H9 (cell line): ENCODE measurements at regions not wholly inside any gene's neighbourhood (a gene's known extent, or its start where the extent isn't known, plus 50 kb on each side); places are given as distances from the start of the nearest gene placed in this dataset.

Experiments used
- DNase-seq: peaks from one replicate; pipeline ENCODE4 v3.0.0-alpha.2; 2017
- H2AFZ ChIP-seq: one replicate; pipeline ENCODE4 v1.6.1; 2013; ENCODE audit warnings: mild to moderate bottlenecking, low read length, control low read depth, moderate library complexity
- H2AK5ac ChIP-seq: 2 replicates; pipeline ENCODE4 v1.6.1; 2013; ENCODE audit warnings: low read length, control low read depth, mixed read lengths; ENCODE audit not compliant: insufficient read length
- H2BK120ac ChIP-seq: one replicate; pipeline ENCODE4 v1.6.1; 2013; ENCODE audit warnings: low read depth, mild to moderate bottlenecking, low read length, control low read depth, inconsistent platforms; ENCODE audit not compliant: poor library complexity, severe bottlenecking
- H2BK12ac ChIP-seq: 2 replicates; pipeline ENCODE4 v1.6.1; 2013; ENCODE audit warnings: low read length, control low read depth, mixed read lengths, low read depth; ENCODE audit not compliant: insufficient read length
- H2BK15ac ChIP-seq: 2 replicates; pipeline ENCODE4 v1.6.1; 2013; ENCODE audit warnings: low read depth, low read length, control low read depth
- H2BK20ac ChIP-seq: one replicate; pipeline ENCODE4 v1.6.1; 2013; ENCODE audit warnings: low read depth, mild to moderate bottlenecking, low read length, control low read depth, inconsistent platforms; ENCODE audit not compliant: poor library complexity, severe bottlenecking
- H2BK5ac ChIP-seq: 2 replicates; pipeline ENCODE4 v1.6.1; 2013; ENCODE audit warnings: low read length, control low read depth, mixed read lengths; ENCODE audit not compliant: insufficient read length
- H3K14ac ChIP-seq: 2 replicates; pipeline ENCODE4 v1.6.1; 2013; ENCODE audit warnings: low read length, control low read depth; ENCODE audit not compliant: insufficient read depth
- H3K18ac ChIP-seq: 2 replicates; pipeline ENCODE4 v1.6.1; 2013; ENCODE audit warnings: low read depth, mild to moderate bottlenecking, mixed read lengths, low read length, control low read depth; ENCODE audit not compliant: insufficient read length
- H3K23ac ChIP-seq: 2 replicates; pipeline ENCODE4 v1.6.1; 2013; ENCODE audit warnings: low read length, control low read depth, mixed read lengths, low read depth; ENCODE audit not compliant: insufficient read length
- H3K23me2 ChIP-seq: 2 replicates; pipeline ENCODE4 v1.6.1; 2013; ENCODE audit warnings: low read depth, mild to moderate bottlenecking, mixed read lengths, low read length, control low read depth; ENCODE audit not compliant: insufficient read length, poor library complexity, severe bottlenecking
- H3K27ac ChIP-seq: 2 replicates; pipeline ENCODE4 v1.5.1; 2013; ENCODE audit warnings: low read length, control low read depth, mixed read lengths, low read depth; ENCODE audit not compliant: insufficient read length
- H3K27me3 ChIP-seq: 2 replicates; pipeline ENCODE4 v1.6.1; 2013; ENCODE audit warnings: low read length, control low read depth, inconsistent platforms; ENCODE audit not compliant: insufficient read depth
- H3K4ac ChIP-seq: 2 replicates; pipeline ENCODE4 v1.6.1; 2013; ENCODE audit warnings: low read depth, mild to moderate bottlenecking, control low read depth, inconsistent platforms, low read length, moderate library complexity
- H3K4me1 ChIP-seq: 2 replicates; pipeline ENCODE4 v1.6.1; 2013; ENCODE audit warnings: low read length, control low read depth, inconsistent platforms; ENCODE audit not compliant: insufficient read depth
- H3K4me2 ChIP-seq: 2 replicates; pipeline ENCODE4 v1.6.1; 2013; ENCODE audit warnings: low read length, control low read depth, mixed read lengths; ENCODE audit not compliant: insufficient read length, insufficient read depth
- H3K56ac ChIP-seq: 2 replicates; pipeline ENCODE4 v1.6.1; 2013; ENCODE audit warnings: low read depth, mild to moderate bottlenecking, mixed read lengths, low read length, control low read depth; ENCODE audit not compliant: insufficient read length
- H3K79me1 ChIP-seq: 2 replicates; pipeline ENCODE4 v1.6.1; 2013; ENCODE audit warnings: low read depth, mild to moderate bottlenecking, moderate library complexity, low read length, control low read depth, inconsistent platforms; ENCODE audit not compliant: insufficient read depth, poor library complexity, severe bottlenecking
- H3K79me2 ChIP-seq: 2 replicates; pipeline ENCODE4 v1.6.1; 2013; ENCODE audit warnings: low read length, control low read depth, inconsistent platforms; ENCODE audit not compliant: insufficient read depth
- H3K9ac ChIP-seq: 2 replicates; pipeline ENCODE4 v1.6.1; 2013; ENCODE audit warnings: low read length, control low read depth, mixed read lengths; ENCODE audit not compliant: insufficient read length; ENCODE audit errors: extremely low read depth
- H3K9me3 ChIP-seq: one replicate; pipeline ENCODE4 v1.6.1; 2013; ENCODE audit warnings: low read depth, low read length, inconsistent platforms; ENCODE audit not compliant: control insufficient read depth
- H3T11ph ChIP-seq: one replicate; pipeline ENCODE4 v1.6.1; 2013; ENCODE audit warnings: mild to moderate bottlenecking, low read length, control low read depth, inconsistent platforms
- H4K20me1 ChIP-seq: one replicate; pipeline ENCODE4 v1.6.1; 2013; ENCODE audit not compliant: control insufficient read depth, insufficient read length, insufficient read depth
- H4K5ac ChIP-seq: 2 replicates; pipeline ENCODE4 v1.6.1; 2013; ENCODE audit warnings: low read depth, mild to moderate bottlenecking, mixed read lengths, low read length, control low read depth; ENCODE audit not compliant: insufficient read length
- H4K8ac ChIP-seq: replicated peaks from 2 replicates; pipeline ENCODE4 v1.6.1; 2013; ENCODE audit warnings: low read length, control low read depth, mixed read lengths, low read depth; ENCODE audit not compliant: insufficient read length
- H4K91ac ChIP-seq: 2 replicates; pipeline ENCODE4 v1.6.1; 2013; ENCODE audit warnings: low read depth, mild to moderate bottlenecking, moderate library complexity, mixed read lengths, low read length, control low read depth; ENCODE audit not compliant: insufficient read length
- H3K27ac Mint-ChIP-seq, 3 experiments: 2 replicates in 2 of 3; 3 replicates in 1 of 3; pipeline ENCODE4 v1.8.0; 2020 to 2021; ENCODE audit warnings: mixed read lengths in 3 of 3, mild to moderate bottlenecking in 1 of 3, moderate library complexity in 1 of 3
- H3K27me3 Mint-ChIP-seq: 2 replicates; pipeline ENCODE4 v1.8.0; 2021; ENCODE audit warnings: low read depth, mild to moderate bottlenecking, moderate library complexity, mixed read lengths
- H3K36me3 Mint-ChIP-seq, 3 experiments: 2 replicates in 2 of 3; 3 replicates in 1 of 3; pipeline ENCODE4 v1.8.0; 2020 to 2021; ENCODE audit warnings: low read depth in 3 of 3, mixed read lengths in 3 of 3; ENCODE audit not compliant: insufficient read depth in 1 of 3
- H3K4me1 Mint-ChIP-seq, 2 experiments: 2 replicates each; pipeline ENCODE4 v1.8.0; 2020; ENCODE audit warnings: mixed read lengths in 2 of 2
- H3K4me3 Mint-ChIP-seq, 2 experiments: 2 replicates in 1 of 2; 3 replicates in 1 of 2; pipeline ENCODE4 v1.8.0; 2020 to 2021; ENCODE audit warnings: mild to moderate bottlenecking in 2 of 2, mixed read lengths in 2 of 2, moderate library complexity in 1 of 2
- H3K9me3 Mint-ChIP-seq, 2 experiments: 2 replicates in 1 of 2; 3 replicates in 1 of 2; pipeline ENCODE4 v1.8.0; 2020; ENCODE audit warnings: mild to moderate bottlenecking in 2 of 2, mixed read lengths in 2 of 2, moderate library complexity in 1 of 2
- WGBS: extraction: QIAGEN DNeasy Blood & Tissue Kit; methylation state at CpG from one replicate; pipeline ENCODE4 v1.1.7; 2013; ENCODE audit warnings: missing lambda C conversion rate, low lambda C conversion rate, mixed read lengths; ENCODE audit not compliant: insufficient read length; ENCODE audit errors: extremely low coverage; 5-methylcytosine and 5-hydroxymethylcytosine counted together
- TF ChIP-seq, protein P1 (sequence below): fragments of 200-600 bp; sonication (generic); conservative IDR thresholded peaks from 3 replicates; pipeline ENCODE4 v1.8.0; 2021; ENCODE audit warnings: antibody characterized with exemption, mild to moderate bottlenecking

DNA sequence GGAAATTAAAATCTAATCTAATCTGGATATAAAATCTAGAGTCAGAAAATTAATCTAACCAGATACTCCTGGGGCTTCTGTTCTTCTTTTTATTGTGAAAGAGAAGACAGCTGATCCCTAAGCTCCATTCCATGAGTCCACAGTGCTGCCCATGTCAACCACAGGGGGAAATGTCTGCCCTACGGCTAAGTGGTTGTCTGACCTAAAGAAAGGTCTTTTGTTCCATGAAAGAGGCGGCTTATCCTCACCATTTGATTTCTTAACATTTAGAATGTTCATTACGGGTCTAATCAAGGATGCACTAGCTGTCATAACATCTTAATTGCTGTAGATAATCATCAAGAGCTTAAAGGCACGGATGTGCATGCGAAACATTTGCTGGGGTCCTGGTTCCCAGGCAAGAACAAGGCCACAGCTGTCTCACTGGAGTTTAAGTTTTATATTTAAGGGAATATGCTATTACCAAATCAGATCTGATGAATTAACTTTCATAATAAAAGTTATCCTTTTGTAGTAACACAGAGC is 162.6 kb downstream of the PAX3 start:
- Histone ChIP-seq H2BK12ac (no peak overlapping the region), H3K79me1 (no peaks in the 10 kb centered on the region), H4K8ac (no peak overlapping the region), H3K79me2 (no peaks in the 10 kb centered on the region), H2BK5ac (no peak overlapping the region), H3K27ac (no peak overlapping the region), H3K4me1 (no peaks in the 10 kb centered on the region), H3K9ac (no peak overlapping the region), H2AK5ac (no peak overlapping the region), H4K91ac (no peak overlapping the region), H4K20me1 (no peaks in the 10 kb centered on the region), H3K4me2 (no peak overlapping the region), H2BK20ac (no peak overlapping the region), H2AFZ (no peak overlapping the region), H3K9me3 (no peaks in the 10 kb centered on the region), H2BK15ac (no peak overlapping the region), H3K23me2 (no peaks in the 10 kb centered on the region), H3K27me3 (no peaks in the 10 kb centered on the region), H3K14ac (no peak overlapping the region), H3K23ac (no peak overlapping the region), H3K56ac (no peak overlapping the region), H3K4ac (no peak overlapping the region), H3T11ph (no peak overlapping the region), H2BK120ac (no peak overlapping the region), H4K5ac (no peak overlapping the region), H3K18ac (no peak overlapping the region)
- no CpG with 5 or more reads among the region's 5 CpGs for WGBS
- TF ChIP-seq, protein P1, sequence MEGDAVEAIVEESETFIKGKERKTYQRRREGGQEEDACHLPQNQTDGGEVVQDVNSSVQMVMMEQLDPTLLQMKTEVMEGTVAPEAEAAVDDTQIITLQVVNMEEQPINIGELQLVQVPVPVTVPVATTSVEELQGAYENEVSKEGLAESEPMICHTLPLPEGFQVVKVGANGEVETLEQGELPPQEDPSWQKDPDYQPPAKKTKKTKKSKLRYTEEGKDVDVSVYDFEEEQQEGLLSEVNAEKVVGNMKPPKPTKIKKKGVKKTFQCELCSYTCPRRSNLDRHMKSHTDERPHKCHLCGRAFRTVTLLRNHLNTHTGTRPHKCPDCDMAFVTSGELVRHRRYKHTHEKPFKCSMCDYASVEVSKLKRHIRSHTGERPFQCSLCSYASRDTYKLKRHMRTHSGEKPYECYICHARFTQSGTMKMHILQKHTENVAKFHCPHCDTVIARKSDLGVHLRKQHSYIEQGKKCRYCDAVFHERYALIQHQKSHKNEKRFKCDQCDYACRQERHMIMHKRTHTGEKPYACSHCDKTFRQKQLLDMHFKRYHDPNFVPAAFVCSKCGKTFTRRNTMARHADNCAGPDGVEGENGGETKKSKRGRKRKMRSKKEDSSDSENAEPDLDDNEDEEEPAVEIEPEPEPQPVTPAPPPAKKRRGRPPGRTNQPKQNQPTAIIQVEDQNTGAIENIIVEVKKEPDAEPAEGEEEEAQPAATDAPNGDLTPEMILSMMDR: no peak; the same call in 2 of the 3 replicates
- Mint-ChIP-seq H3K27me3 (peaks cover 7% of the 10 kb centered on the region), H3K4me3 (no peak overlapping the region), H3K9me3 (no peaks in the 10 kb centered on the region), H3K27ac (no peak overlapping the region), H3K4me1 (peaks cover 0 to 3% of the 10 kb centered on the region in 2 experiments; a peak in 2 of 4 replicates), H3K36me3 (no peaks in the 10 kb centered on the region)
- no peak for DNase-seq
